IMR-90 (cell line): ENCODE measurements at regions not wholly inside any gene's neighbourhood (a gene's known extent, or its start where the extent isn't known, plus 50 kb on each side); places are given as distances from the start of the nearest gene placed in this dataset.

Experiments
- ATAC-seq: fragments of 200-7000 bp; cut with Tn5 transposase; 2 replicates; pipeline ENCODE4 v1.9.1; 2020; ENCODE audit warnings: low read depth, mild to moderate bottlenecking, moderate library complexity
- BruUV-seq: library from RNA; stranded (reverse); fragments of 400-500 nt; replicated peaks from 2 replicates; lab custom pipeline; 2021; lab: Mats Ljungman, UMichigan
- CTCF ChIA-PET: fragments of 300-600 bp; formaldehyde crosslinking; extraction: SDS; loops from one replicate; lab custom pipeline; 2021; ENCODE audit warnings: antibody characterized with exemption; lab: Yijun Ruan, JAX
- POLR2A ChIA-PET: fragments of 300-600 bp; sonication (Branson Sonifier 250); formaldehyde crosslinking; loops from one replicate; lab custom pipeline; 2022; ENCODE audit warnings: antibody characterized with exemption; ENCODE audit not compliant: unreplicated experiment; lab: Charles Lee
- DNase-seq: peaks from one replicate; pipeline ENCODE4 v3.0.0; 2013
- H2AFZ ChIP-seq: replicated peaks from 2 replicates; pipeline ENCODE3; 2013; ENCODE audit warnings: low read length, mild to moderate bottlenecking; ENCODE audit not compliant: poor library complexity
- H2AK5ac ChIP-seq: 2 replicates; pipeline ENCODE4 v1.6.1; 2013; ENCODE audit warnings: low read depth, low read length, inconsistent platforms
- H2AK9ac ChIP-seq: replicated peaks from 2 replicates; pipeline ENCODE3; 2013; ENCODE audit warnings: mild to moderate bottlenecking, low read depth, low read length, moderate library complexity; ENCODE audit not compliant: poor library complexity
- H2BK120ac ChIP-seq: 2 replicates; pipeline ENCODE4 v1.6.1; 2013; ENCODE audit warnings: low read depth, low read length, inconsistent platforms
- H2BK15ac ChIP-seq: 3 replicates; pipeline ENCODE4 v1.6.1; 2013; ENCODE audit warnings: low read depth, low read length, inconsistent platforms
- H2BK20ac ChIP-seq: 2 replicates; pipeline ENCODE4 v1.6.1; 2013; ENCODE audit warnings: low read depth, mild to moderate bottlenecking, inconsistent platforms, low read length, moderate library complexity
- H2BK5ac ChIP-seq: 2 replicates; pipeline ENCODE4 v1.6.1; 2013; ENCODE audit warnings: mild to moderate bottlenecking, low read depth, low read length, inconsistent platforms; ENCODE audit not compliant: poor library complexity, severe bottlenecking
- H3K14ac ChIP-seq: replicated peaks from 2 replicates; pipeline ENCODE4 v1.6.1; 2013; ENCODE audit warnings: low read depth, low read length, inconsistent platforms
- H3K18ac ChIP-seq: 2 replicates; pipeline ENCODE4 v1.6.1; 2013; ENCODE audit warnings: low read depth, low read length, control low read depth
- H3K23ac ChIP-seq: 2 replicates; pipeline ENCODE4 v1.6.1; 2013; ENCODE audit warnings: low read depth, low read length, inconsistent platforms
- H3K27ac ChIP-seq: 2 replicates; pipeline ENCODE4 v1.5.1; 2013; ENCODE audit warnings: mild to moderate bottlenecking, control low read depth, low read length; ENCODE audit not compliant: insufficient read depth
- H3K27me3 ChIP-seq: 2 replicates; pipeline ENCODE4 v1.6.1; 2013; ENCODE audit warnings: low read length; ENCODE audit not compliant: control insufficient read depth, insufficient read depth
- H3K36me3 ChIP-seq: 2 replicates; pipeline ENCODE4 v1.6.1; 2013; ENCODE audit warnings: low read length, mixed read lengths; ENCODE audit not compliant: control insufficient read depth, insufficient read depth
- H3K4ac ChIP-seq: 2 replicates; pipeline ENCODE4 v1.6.1; 2013; ENCODE audit warnings: low read depth, low read length, inconsistent platforms
- H3K4me1 ChIP-seq: 2 replicates; pipeline ENCODE4 v1.6.1; 2013; ENCODE audit warnings: low read length, mixed read lengths; ENCODE audit not compliant: control insufficient read depth, insufficient read depth
- H3K4me2 ChIP-seq: 2 replicates; pipeline ENCODE4 v1.6.1; 2013; ENCODE audit warnings: low read depth, mild to moderate bottlenecking, control low read depth, low read length, moderate library complexity
- H3K4me3 ChIP-seq: 2 replicates; pipeline ENCODE4 v1.5.1; 2013; ENCODE audit warnings: low read depth, mild to moderate bottlenecking, control low read depth, low read length, moderate library complexity; ENCODE audit not compliant: insufficient read depth
- H3K56ac ChIP-seq: 2 replicates; pipeline ENCODE4 v1.6.1; 2013; ENCODE audit warnings: low read length, inconsistent platforms; ENCODE audit not compliant: insufficient read depth; ENCODE audit errors: extremely low read depth
- H3K79me1 ChIP-seq, 2 experiments: 2 replicates each; pipeline ENCODE4 v1.6.1; 2013; ENCODE audit warnings: low read length in 2 of 2, inconsistent platforms in 1 of 2, low read depth in 1 of 2
- H3K9ac ChIP-seq: 2 replicates; pipeline ENCODE4 v1.6.1; 2013; ENCODE audit warnings: low read depth, low read length, control low read depth
- H3K9me1 ChIP-seq: 2 replicates; pipeline ENCODE4 v1.6.1; 2013; ENCODE audit warnings: low read length, inconsistent platforms; ENCODE audit not compliant: insufficient read depth
- H3K9me3 ChIP-seq: 2 replicates; pipeline ENCODE4 v1.6.1; 2013; ENCODE audit warnings: low read length; ENCODE audit not compliant: control insufficient read depth, insufficient read depth
- H4K20me1 ChIP-seq: 2 replicates; pipeline ENCODE4 v1.6.1; 2013; ENCODE audit warnings: low read length, inconsistent platforms; ENCODE audit not compliant: insufficient read depth
- H4K5ac ChIP-seq: 2 replicates; pipeline ENCODE4 v1.6.1; 2013; ENCODE audit warnings: mild to moderate bottlenecking, low read depth, low read length, control low read depth
- H4K8ac ChIP-seq, 2 experiments: 2 replicates each; pipeline ENCODE4 v1.6.1; 2013; ENCODE audit warnings: low read depth in 2 of 2, low read length in 2 of 2, control low read depth in 1 of 2, inconsistent platforms in 1 of 2
- H4K91ac ChIP-seq: 2 replicates; pipeline ENCODE4 v1.6.1; 2013; ENCODE audit warnings: low read depth, low read length, inconsistent platforms; ENCODE audit not compliant: insufficient read depth
- BHLHE40 ChIP-seq: fragments of 150-350 bp; IDR thresholded peaks from 2 replicates; pipeline ENCODE4 v1.6.1; 2016; ENCODE audit warnings: mild to moderate bottlenecking, low read depth, low read length
- CEBPB ChIP-seq: IDR thresholded peaks from 2 replicates; pipeline ENCODE4 v1.6.1; 2012; ENCODE audit warnings: low read depth, low read length, improper control_type of control experiment
- CHD1 ChIP-seq: IDR thresholded peaks from 2 replicates; pipeline ENCODE4 v1.6.1; 2012; ENCODE audit warnings: low read depth, low read length, improper control_type of control experiment
- FOS ChIP-seq: fragments of 150-350 bp; IDR thresholded peaks from 2 replicates; pipeline ENCODE4 v1.6.1; 2016; ENCODE audit warnings: low read depth, low read length
- MAFK ChIP-seq: IDR thresholded peaks from 2 replicates; pipeline ENCODE4 v1.6.1; 2012; ENCODE audit warnings: low read depth, low read length, improper control_type of control experiment
- MAZ ChIP-seq: IDR thresholded peaks from 2 replicates; pipeline ENCODE4 v1.6.1; 2012; ENCODE audit warnings: low read depth, mild to moderate bottlenecking, low read length, improper control_type of control experiment, moderate library complexity, borderline replicate concordance
- NFE2L2 ChIP-seq: fragments of 150-350 bp; IDR thresholded peaks from 2 replicates; pipeline ENCODE4 v1.6.1; 2016; ENCODE audit warnings: low read depth, mild to moderate bottlenecking, low read length
- POLR2A ChIP-seq: IDR thresholded peaks from 2 replicates; pipeline ENCODE4 v1.6.1; 2012; ENCODE audit warnings: mild to moderate bottlenecking, low read depth, low read length
- RAD21 ChIP-seq: IDR thresholded peaks from 2 replicates; pipeline ENCODE4 v1.6.1; 2012; ENCODE audit warnings: low read length, improper control_type of control experiment
- RCOR1 ChIP-seq: IDR thresholded peaks from 2 replicates; pipeline ENCODE4 v1.6.1; 2012; ENCODE audit warnings: mild to moderate bottlenecking, low read length, improper control_type of control experiment; ENCODE audit not compliant: insufficient replicate concordance
- RFX5 ChIP-seq: IDR thresholded peaks from 2 replicates; pipeline ENCODE4 v1.8.0; 2012; ENCODE audit warnings: low read depth, mild to moderate bottlenecking, low read length, moderate library complexity
- SMC3 ChIP-seq: fragments of 150-350 bp; IDR thresholded peaks from 2 replicates; pipeline ENCODE4 v1.6.1; 2016; ENCODE audit warnings: low read depth, mild to moderate bottlenecking, antibody characterized with exemption, low read length, moderate library complexity
- WGBS, 2 experiments: methylation state at CpG; one replicate each; pipeline versions ENCODE4 v1.1.5 to v1.1.7; 2013; ENCODE audit warnings: missing lambda C conversion rate in 2 of 2; ENCODE audit not compliant: insufficient read length in 1 of 2; ENCODE audit errors: extremely low coverage in 2 of 2; 5-methylcytosine and 5-hydroxymethylcytosine counted together
- dilution Hi-C: fragments of 300-500 bp; cut with HindIII; formaldehyde crosslinking; loops from one replicate; pipeline ENCODE4 v1.14.3; 2018; ENCODE audit warnings: low sequenced_read_pairs; ENCODE audit not compliant: unreplicated experiment
- in situ Hi-C: fragments of 300-500 bp; cut with MboI; formaldehyde crosslinking; loops from 3 replicates; pipeline ENCODE4 v1.14.3; 2019; ENCODE audit warnings: low sequenced_read_pairs, inconsistent platforms, mixed read lengths
- intact Hi-C: fragments of 100-400 bp; cut with micrococcal nuclease; formaldehyde crosslinking; loops from 2 replicates; pipeline ENCODE4 v1.10.0; 2022
- TF ChIP-seq, protein P1 (sequence below): fragments of 150-350 bp; IDR thresholded peaks from 2 replicates; pipeline ENCODE4 v1.6.1; 2016; ENCODE audit warnings: low read depth, mild to moderate bottlenecking, low read length, moderate library complexity, borderline replicate concordance

DNA sequence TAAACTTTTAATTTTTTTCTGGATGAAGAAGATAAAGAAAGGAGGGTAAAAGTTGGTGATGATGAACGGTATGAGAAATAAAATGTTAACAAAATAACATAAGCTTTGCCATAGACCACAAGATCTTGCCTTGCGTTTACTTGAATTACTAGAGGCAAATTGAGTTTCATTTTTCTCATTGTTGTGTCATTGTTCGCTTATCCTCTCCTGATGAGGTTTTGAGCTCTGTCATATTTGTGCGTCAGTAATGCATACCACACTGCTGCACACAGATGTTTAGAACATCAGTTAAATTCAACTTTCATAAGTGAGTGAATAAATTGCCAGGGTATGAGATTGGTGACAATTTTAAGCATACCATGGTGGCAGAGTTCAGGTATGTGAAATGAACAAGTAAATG is 843.6 kb downstream of the SUCLG1 start:
- Histone ChIP-seq H3K9ac (no peak overlapping the region), H2BK20ac (no peak overlapping the region), H3K56ac (no peak overlapping the region), H3K4ac (no peak overlapping the region), H4K91ac (no peak overlapping the region), H4K5ac (no peak overlapping the region), H3K27me3 (no peaks in the 10 kb centered on the region), H4K8ac (no peak overlapping the region), H2BK5ac (no peak overlapping the region), H3K36me3 (no peaks in the 10 kb centered on the region), H3K23ac (no peak overlapping the region), H2AK9ac (no peak overlapping the region), H3K14ac (no peak overlapping the region), H2BK120ac (no peak overlapping the region), H3K4me3 (no peak overlapping the region), H3K18ac (no peak overlapping the region), H3K27ac (no peak overlapping the region), H3K9me1 (no peaks in the 10 kb centered on the region), H3K9me3 (no peaks in the 10 kb centered on the region), H2BK15ac (no peak overlapping the region), H3K4me1 (no peaks in the 10 kb centered on the region), H3K79me1 (no peaks in the 10 kb centered on the region), H2AK5ac (no peak overlapping the region), H2AFZ (no peak overlapping the region), H4K20me1 (no peaks in the 10 kb centered on the region), H3K4me2 (no peak overlapping the region)
- TF ChIP-seq MAFK (no peak), NFE2L2 (no peak), FOS (no peak), CHD1 (no peak), BHLHE40 (no peak), SMC3 (no peak), RCOR1 (no peak), POLR2A (no peak), RFX5 (no peak), CEBPB (no peak), MAZ (no peak), RAD21 (no peak)
- TF ChIP-seq, protein P1, sequence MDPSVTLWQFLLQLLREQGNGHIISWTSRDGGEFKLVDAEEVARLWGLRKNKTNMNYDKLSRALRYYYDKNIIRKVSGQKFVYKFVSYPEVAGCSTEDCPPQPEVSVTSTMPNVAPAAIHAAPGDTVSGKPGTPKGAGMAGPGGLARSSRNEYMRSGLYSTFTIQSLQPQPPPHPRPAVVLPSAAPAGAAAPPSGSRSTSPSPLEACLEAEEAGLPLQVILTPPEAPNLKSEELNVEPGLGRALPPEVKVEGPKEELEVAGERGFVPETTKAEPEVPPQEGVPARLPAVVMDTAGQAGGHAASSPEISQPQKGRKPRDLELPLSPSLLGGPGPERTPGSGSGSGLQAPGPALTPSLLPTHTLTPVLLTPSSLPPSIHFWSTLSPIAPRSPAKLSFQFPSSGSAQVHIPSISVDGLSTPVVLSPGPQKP = no peak
- WGBS, 2 experiments = 100% methylated on average over 1 of the region's 4 CpGs; no CpG with 5 or more reads in 1 of the 2 experiments
- ChIA-PET POLR2A (no interaction called here), CTCF (no interaction called here)
- no TSS peak for BruUV-seq
- intact Hi-C loops (no loop called here), dilution Hi-C loops (no loop called here), in situ Hi-C loops (no loop called here)
- no peak for DNase-seq
- no peak for ATAC-seq
